ENCODE measurements at regions not wholly inside any gene's neighbourhood (a gene's known extent, or its start where the extent isn't known, plus 50 kb on each side); places are given as distances from the start of the nearest gene placed in this dataset.

- no peaks in the 10 kb centered on the region for H3K4me1 ChIP-seq (ENCODE audit: low read depth, poor library complexity, severe bottlenecking)
- no peaks in the 10 kb centered on the region for H3K79me2 ChIP-seq (ENCODE audit: insufficient read depth, low read depth)
- H3K36me3 ChIP-seq (ENCODE audit: insufficient read depth), result no peaks in the 10 kb centered on the region
- H3K9ac ChIP-seq, result no peak overlapping the region
- no peak for TF ChIP-seq CTCF (conservative IDR thresholded peaks at IDR 0.05; ENCODE audit: low read depth, low read length)
- H2AFZ ChIP-seq (ENCODE audit: low read depth), result no peak overlapping the region
- H4K20me1 ChIP-seq (ENCODE audit: insufficient read depth), result no peaks in the 10 kb centered on the region
- no peak overlapping the region for H3K4me3 ChIP-seq (IDR thresholded peaks at IDR 0.05; ENCODE audit: insufficient read depth, low read depth, low read length)
- H3K4me2 ChIP-seq, result no peak overlapping the region
- no peak overlapping the region for H3K27ac ChIP-seq
- no peaks in the 10 kb centered on the region for H3K27me3 ChIP-seq (ENCODE audit: insufficient read depth, low read depth)
Measured at GRCh38 chr13:70353096-70353495, 244.8 kb upstream of the KLHL1 start.

GRCh38 chr13:70347947-70348620 is 239.8 kb upstream of the KLHL1 start:
- H3K9ac ChIP-seq, result no peak overlapping the region
- H3K27ac ChIP-seq, result no peak overlapping the region
- no peak for TF ChIP-seq CTCF (conservative IDR thresholded peaks at IDR 0.05; ENCODE audit: low read depth, low read length)
- H3K36me3 ChIP-seq (ENCODE audit: insufficient read depth), result no peaks in the 10 kb centered on the region
- no peaks in the 10 kb centered on the region for H3K4me1 ChIP-seq (ENCODE audit: low read depth, poor library complexity, severe bottlenecking)
- H3K27me3 ChIP-seq (ENCODE audit: insufficient read depth, low read depth), result no peaks in the 10 kb centered on the region
- no peak overlapping the region for H3K4me2 ChIP-seq
- no peaks in the 10 kb centered on the region for H3K79me2 ChIP-seq (ENCODE audit: insufficient read depth, low read depth)
- no peaks in the 10 kb centered on the region for H4K20me1 ChIP-seq (ENCODE audit: insufficient read depth)
- no peak overlapping the region for H2AFZ ChIP-seq (ENCODE audit: low read depth)
- no peak overlapping the region for H3K4me3 ChIP-seq (IDR thresholded peaks at IDR 0.05; ENCODE audit: insufficient read depth, low read depth, low read length)

GRCh38 chr13:70339738-70340137 is 231.5 kb upstream of the KLHL1 start:
- H3K9ac ChIP-seq, result no peak overlapping the region
- TF ChIP-seq CTCF (conservative IDR thresholded peaks at IDR 0.05; ENCODE audit: low read depth, low read length), result no peak
- H3K4me3 ChIP-seq (IDR thresholded peaks at IDR 0.05; ENCODE audit: insufficient read depth, low read depth, low read length), result no peak overlapping the region
- no peaks in the 10 kb centered on the region for H3K36me3 ChIP-seq (ENCODE audit: insufficient read depth)
- no peak overlapping the region for H2AFZ ChIP-seq (ENCODE audit: low read depth)
- no peak overlapping the region for H3K4me2 ChIP-seq
- no peaks in the 10 kb centered on the region for H4K20me1 ChIP-seq (ENCODE audit: insufficient read depth)
- no peaks in the 10 kb centered on the region for H3K79me2 ChIP-seq (ENCODE audit: insufficient read depth, low read depth)
- H3K27me3 ChIP-seq (ENCODE audit: insufficient read depth, low read depth), result no peaks in the 10 kb centered on the region
- H3K4me1 ChIP-seq (ENCODE audit: low read depth, poor library complexity, severe bottlenecking), result no peaks in the 10 kb centered on the region
- H3K27ac ChIP-seq, result no peak overlapping the region

GRCh38 chr13:70338609-70339008 is 230.4 kb upstream of the KLHL1 start:
- Histone ChIP-seq H3K79me2 (ENCODE audit: insufficient read depth, low read depth) (no peaks in the 10 kb centered on the region), H2AFZ (ENCODE audit: low read depth) (no peak overlapping the region), H3K4me2 (no peak overlapping the region), H3K27ac (no peak overlapping the region), H3K36me3 (ENCODE audit: insufficient read depth) (no peaks in the 10 kb centered on the region), H3K4me1 (ENCODE audit: low read depth, poor library complexity, severe bottlenecking) (no peaks in the 10 kb centered on the region), H3K27me3 (ENCODE audit: insufficient read depth, low read depth) (no peaks in the 10 kb centered on the region), H4K20me1 (ENCODE audit: insufficient read depth) (no peaks in the 10 kb centered on the region), H3K4me3 (IDR thresholded peaks at IDR 0.05; ENCODE audit: insufficient read depth, low read depth, low read length) (no peak overlapping the region), H3K9ac (no peak overlapping the region)
- TF ChIP-seq CTCF (conservative IDR thresholded peaks at IDR 0.05; ENCODE audit: low read depth, low read length), result no peak
